Astrocyte (in vitro differentiated cells and primary cell): ENCODE measurements at regions not wholly inside any gene's neighbourhood (a gene's known extent, or its start where the extent isn't known, plus 50 kb on each side); places are given as distances from the start of the nearest gene placed in this dataset.

ENCODE experiments used
- DNase-seq: peaks from one replicate; pipeline ENCODE4 v3.0.0-alpha.2; 2010; ENCODE audit warnings: low read depth
- FAIRE-seq: peaks from 2 replicates; lab custom pipeline; 2011; peaks lifted over from hg19 to GRCh38; lab: Jason Lieb, UNC
- H2AFZ ChIP-seq: 2 replicates; pipeline ENCODE4 v1.6.0; 2012; ENCODE audit warnings: low read depth, low read length, inconsistent platforms
- H3K27ac ChIP-seq: 2 replicates; pipeline ENCODE4 v1.5.1; 2011; ENCODE audit warnings: low read depth, low read length, inconsistent platforms
- H3K27me3 ChIP-seq: 2 replicates; pipeline ENCODE4 v1.6.0; 2011; ENCODE audit warnings: low read length, inconsistent platforms; ENCODE audit not compliant: insufficient read depth
- H3K36me3 ChIP-seq: 2 replicates; pipeline ENCODE4 v1.5.1; 2011; ENCODE audit warnings: low read length, inconsistent platforms; ENCODE audit not compliant: insufficient read depth
- H3K4me1 ChIP-seq: 2 replicates; pipeline ENCODE4 v1.5.1; 2011; ENCODE audit warnings: low read length, inconsistent platforms; ENCODE audit not compliant: insufficient read depth
- H3K4me2 ChIP-seq: 2 replicates; pipeline ENCODE4 v1.6.0; 2012; ENCODE audit warnings: low read length, inconsistent platforms
- H3K4me3 ChIP-seq: 2 replicates; pipeline ENCODE4 v1.5.1; 2011; ENCODE audit warnings: low read depth, mild to moderate bottlenecking, low read length, inconsistent platforms; ENCODE audit not compliant: insufficient read depth
- H3K79me2 ChIP-seq: 2 replicates; pipeline ENCODE4 v1.6.0; 2012; ENCODE audit warnings: mild to moderate bottlenecking, low read length, inconsistent platforms; ENCODE audit not compliant: insufficient read depth
- H3K9ac ChIP-seq: 2 replicates; pipeline ENCODE4 v1.6.0; 2012; ENCODE audit warnings: mild to moderate bottlenecking, low read length, inconsistent platforms
- H3K9me3 ChIP-seq: 2 replicates; pipeline ENCODE4 v1.5.1; 2012; ENCODE audit warnings: low read depth, mild to moderate bottlenecking, low read length, inconsistent platforms; ENCODE audit not compliant: insufficient read depth
- H4K20me1 ChIP-seq: 2 replicates; pipeline ENCODE4 v1.6.0; 2012; ENCODE audit warnings: low read length, inconsistent platforms; ENCODE audit not compliant: insufficient read depth
- H3K27ac Mint-ChIP-seq: one replicate; pipeline ENCODE4 v1.8.0; 2021; ENCODE audit warnings: mild to moderate bottlenecking, mixed read lengths; ENCODE audit not compliant: unreplicated experiment
- H3K27me3 Mint-ChIP-seq: one replicate; pipeline ENCODE4 v1.8.0; 2021; ENCODE audit warnings: low read depth, mixed read lengths; ENCODE audit not compliant: unreplicated experiment
- H3K36me3 Mint-ChIP-seq: one replicate; pipeline ENCODE4 v1.8.0; 2021; ENCODE audit warnings: low read depth, mixed read lengths; ENCODE audit not compliant: unreplicated experiment
- H3K4me1 Mint-ChIP-seq: one replicate; pipeline ENCODE4 v1.8.0; 2021; ENCODE audit warnings: low read depth, mixed read lengths; ENCODE audit not compliant: unreplicated experiment
- H3K4me3 Mint-ChIP-seq: one replicate; pipeline ENCODE4 v1.8.0; 2021; ENCODE audit warnings: mild to moderate bottlenecking, moderate library complexity, mixed read lengths; ENCODE audit not compliant: unreplicated experiment
- H3K9me3 Mint-ChIP-seq: one replicate; pipeline ENCODE4 v1.8.0; 2021; ENCODE audit warnings: mild to moderate bottlenecking, mixed read lengths; ENCODE audit not compliant: unreplicated experiment
- EZH2 ChIP-seq: IDR thresholded peaks from 2 replicates; pipeline ENCODE4 v1.6.1; 2012; ENCODE audit warnings: mild to moderate bottlenecking, low read length, inconsistent platforms; ENCODE audit not compliant: insufficient read depth
- TF ChIP-seq, protein P1 (sequence below): IDR thresholded peaks from 2 replicates; pipeline ENCODE4 v1.5.1; 2011; ENCODE audit warnings: low read depth, mild to moderate bottlenecking, inconsistent platforms, low read length, moderate library complexity; ENCODE audit not compliant: insufficient read depth

DNA sequence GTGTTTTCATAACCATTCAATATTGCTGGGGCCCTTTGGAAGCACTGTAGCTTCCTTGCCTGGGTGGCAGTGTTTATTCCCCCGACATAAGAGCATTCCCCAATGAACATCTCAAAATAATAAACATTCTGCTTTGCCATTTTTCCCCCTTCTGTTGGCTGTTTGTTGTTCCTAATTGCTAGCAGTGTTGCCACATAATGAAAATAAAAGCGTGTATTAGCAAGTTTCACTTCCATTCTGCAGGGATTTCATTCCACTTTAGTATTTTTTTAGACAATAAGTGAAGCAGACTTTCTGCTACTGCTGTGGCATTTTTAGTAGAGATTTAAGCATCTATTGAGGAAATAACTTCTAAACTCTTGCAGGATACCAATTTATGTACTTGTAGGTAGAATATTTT, 154.7 kb upstream of the GALNT13 start:
- TF ChIP-seq, protein P1, sequence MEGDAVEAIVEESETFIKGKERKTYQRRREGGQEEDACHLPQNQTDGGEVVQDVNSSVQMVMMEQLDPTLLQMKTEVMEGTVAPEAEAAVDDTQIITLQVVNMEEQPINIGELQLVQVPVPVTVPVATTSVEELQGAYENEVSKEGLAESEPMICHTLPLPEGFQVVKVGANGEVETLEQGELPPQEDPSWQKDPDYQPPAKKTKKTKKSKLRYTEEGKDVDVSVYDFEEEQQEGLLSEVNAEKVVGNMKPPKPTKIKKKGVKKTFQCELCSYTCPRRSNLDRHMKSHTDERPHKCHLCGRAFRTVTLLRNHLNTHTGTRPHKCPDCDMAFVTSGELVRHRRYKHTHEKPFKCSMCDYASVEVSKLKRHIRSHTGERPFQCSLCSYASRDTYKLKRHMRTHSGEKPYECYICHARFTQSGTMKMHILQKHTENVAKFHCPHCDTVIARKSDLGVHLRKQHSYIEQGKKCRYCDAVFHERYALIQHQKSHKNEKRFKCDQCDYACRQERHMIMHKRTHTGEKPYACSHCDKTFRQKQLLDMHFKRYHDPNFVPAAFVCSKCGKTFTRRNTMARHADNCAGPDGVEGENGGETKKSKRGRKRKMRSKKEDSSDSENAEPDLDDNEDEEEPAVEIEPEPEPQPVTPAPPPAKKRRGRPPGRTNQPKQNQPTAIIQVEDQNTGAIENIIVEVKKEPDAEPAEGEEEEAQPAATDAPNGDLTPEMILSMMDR: no peak
- TF ChIP-seq EZH2: no peak
- H3K27me3 ChIP-seq: no peaks in the 10 kb centered on the region
- no peaks in the 10 kb centered on the region for H4K20me1 ChIP-seq
- Mint-ChIP-seq H3K4me3 (no peak overlapping the region), H3K27ac (no peak overlapping the region), H3K9me3 (no peaks in the 10 kb centered on the region), H3K36me3 (no peaks in the 10 kb centered on the region), H3K4me1 (no peaks in the 10 kb centered on the region), H3K27me3 (no peaks in the 10 kb centered on the region)
- no peaks in the 10 kb centered on the region for H3K36me3 ChIP-seq
- H3K27ac ChIP-seq: no peak overlapping the region
- no peaks in the 10 kb centered on the region for H3K4me1 ChIP-seq
- peaks cover 2% of the 10 kb centered on the region for H3K9me3 ChIP-seq
- H3K9ac ChIP-seq: no peak overlapping the region
- DNase-seq: no peak
- no peak for FAIRE-seq
- H3K4me2 ChIP-seq: no peak overlapping the region
- no peak overlapping the region for H2AFZ ChIP-seq
- no peaks in the 10 kb centered on the region for H3K79me2 ChIP-seq
- H3K4me3 ChIP-seq: no peak overlapping the region

DNA sequence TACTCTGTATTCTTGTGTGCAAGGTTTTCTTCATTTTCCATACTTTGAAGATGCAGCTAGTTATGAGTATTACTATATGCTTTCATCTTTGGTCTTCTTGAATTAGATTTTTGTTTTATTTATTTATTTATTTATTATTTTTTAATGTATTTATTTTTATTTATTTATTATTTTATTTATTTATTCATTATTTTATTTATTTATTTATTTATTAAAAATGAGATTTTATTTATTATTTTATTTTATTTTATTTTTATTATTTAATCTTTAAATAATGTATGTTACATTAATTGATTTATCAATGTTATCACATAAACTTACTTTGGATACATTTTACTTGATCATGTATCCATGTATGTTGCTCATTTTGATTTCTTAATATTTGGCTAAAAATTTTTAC, 132.3 kb upstream of the GALNT13 start:
- no peaks in the 10 kb centered on the region for H3K9me3 Mint-ChIP-seq
- H3K4me3 Mint-ChIP-seq: no peak overlapping the region
- Histone ChIP-seq H3K27ac (no peak overlapping the region), H3K27me3 (no peaks in the 10 kb centered on the region), H3K36me3 (no peaks in the 10 kb centered on the region), H3K4me3 (no peak overlapping the region), H3K4me2 (no peak overlapping the region), H3K4me1 (no peaks in the 10 kb centered on the region), H3K9me3 (no peaks in the 10 kb centered on the region), H3K9ac (no peak overlapping the region), H3K79me2 (no peaks in the 10 kb centered on the region), H2AFZ (no peak overlapping the region), H4K20me1 (no peaks in the 10 kb centered on the region)
- H3K27ac Mint-ChIP-seq: no peak overlapping the region
- no peaks in the 10 kb centered on the region for H3K27me3 Mint-ChIP-seq
- TF ChIP-seq EZH2: no peak
- TF ChIP-seq, protein P1: no peak
- H3K4me1 Mint-ChIP-seq: no peaks in the 10 kb centered on the region
- DNase-seq (no peak), FAIRE-seq (no peak)
- no peaks in the 10 kb centered on the region for H3K36me3 Mint-ChIP-seq

DNA sequence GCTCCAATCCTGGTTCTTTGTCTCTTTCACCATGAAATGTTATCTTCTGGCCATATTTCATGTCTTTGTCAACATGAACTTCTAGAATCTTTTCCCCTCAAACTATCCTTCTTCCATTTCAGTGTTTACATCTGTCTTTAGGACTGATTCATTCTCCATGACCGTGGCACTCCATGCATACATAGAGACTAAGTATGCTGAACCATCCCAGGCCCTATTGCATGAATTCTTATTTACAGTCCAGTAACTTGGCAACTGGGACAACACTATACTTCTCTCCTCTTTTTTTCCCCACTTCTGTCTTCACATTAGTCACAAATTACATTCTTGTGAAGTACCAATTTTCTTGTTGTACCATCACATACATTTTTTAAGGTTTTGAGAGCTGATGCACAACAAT, 109.8 kb upstream of the GALNT13 start:
- FAIRE-seq: no peak
- H3K9me3 ChIP-seq: peaks cover 3% of the 10 kb centered on the region
- no peak for DNase-seq
- TF ChIP-seq, protein P1: no peak
- TF ChIP-seq EZH2: no peak
- H3K4me2 ChIP-seq: no peak overlapping the region
- no peak overlapping the region for H2AFZ ChIP-seq
- Mint-ChIP-seq H3K27me3 (no peaks in the 10 kb centered on the region), H3K4me3 (no peak overlapping the region), H3K27ac (no peak overlapping the region), H3K36me3 (no peaks in the 10 kb centered on the region), H3K9me3 (peaks cover 13% of the 10 kb centered on the region), H3K4me1 (no peaks in the 10 kb centered on the region)
- H3K4me3 ChIP-seq: no peak overlapping the region
- no peaks in the 10 kb centered on the region for H3K79me2 ChIP-seq
- H4K20me1 ChIP-seq: no peaks in the 10 kb centered on the region
- no peaks in the 10 kb centered on the region for H3K27me3 ChIP-seq
- no peak overlapping the region for H3K27ac ChIP-seq
- H3K9ac ChIP-seq: no peak overlapping the region
- no peaks in the 10 kb centered on the region for H3K36me3 ChIP-seq
- no peaks in the 10 kb centered on the region for H3K4me1 ChIP-seq
